Left kidney (tissue), 1 donor: ENCODE measurements at regions not wholly inside any gene's neighbourhood (a gene's known extent, or its start where the extent isn't known, plus 50 kb on each side); places are given as distances from the start of the nearest gene placed in this dataset.
"Not testable (repeated sequence)": the region's sequence is repeated elsewhere in the genome, so short reads cannot be mapped to it uniquely, and the experiment has no call there.

Experiments used
- DNase-seq: peaks from one replicate; pipeline ENCODE4 v3.0.0-alpha.2; 2013

GRCh38 chr10:3659203-3659917 lies 125.6 kb downstream of the KLF6 start:
- no peak for DNase-seq

- no peak for DNase-seq
These were observed 126.2 kb downstream of the KLF6 start for GRCh38 chr10:3658766-3659165.

- no peak for DNase-seq
These were observed 128.8 kb downstream of the KLF6 start for GRCh38 chr10:3656214-3656613.

- DNase-seq, result no peak
These were observed 129.5 kb downstream of the KLF6 start for GRCh38 chr10:3655528-3655927.

GRCh38 chr10:3654980-3655379 lies 130.0 kb downstream of the KLF6 start:
- DNase-seq, result no peak

- DNase-seq, result no peak
These were observed 130.5 kb downstream of the KLF6 start for GRCh38 chr10:3654496-3654895.

GRCh38 chr10:3653303-3653702 lies 131.7 kb downstream of the KLF6 start:
- not testable (repeated sequence) for DNase-seq

- DNase-seq, result no peak
These were observed 132.1 kb downstream of the KLF6 start for GRCh38 chr10:3652886-3653285.

GRCh38 chr10:3651969-3652653 lies 132.9 kb downstream of the KLF6 start:
- DNase-seq, result no peak

- DNase-seq, result no peak
These were observed 136.4 kb downstream of the KLF6 start for GRCh38 chr10:3648576-3648975.

- no peak for DNase-seq
These were observed 136.8 kb downstream of the KLF6 start for GRCh38 chr10:3648170-3648569.

GRCh38 chr10:3647074-3647473 lies 137.9 kb downstream of the KLF6 start:
- no peak for DNase-seq

- DNase-seq, result no peak
These were observed 139.6 kb downstream of the KLF6 start for GRCh38 chr10:3645406-3645805.

GRCh38 chr10:3640816-3641215 lies 144.2 kb downstream of the KLF6 start:
- no peak for DNase-seq

- DNase-seq, result no peak
These were observed 145.5 kb downstream of the KLF6 start for GRCh38 chr10:3639546-3639945.

GRCh38 chr10:3636356-3637181 lies 148.4 kb downstream of the KLF6 start:
- no peak for DNase-seq

- DNase-seq, result no peak
These were observed 149.3 kb downstream of the KLF6 start for GRCh38 chr10:3635697-3636096.

- no peak for DNase-seq
These were observed 149.8 kb downstream of the KLF6 start for GRCh38 chr10:3635211-3635671.

GRCh38 chr10:3634646-3635045 lies 150.4 kb downstream of the KLF6 start:
- DNase-seq, result not testable (repeated sequence)

- no peak for DNase-seq
These were observed 153.2 kb downstream of the KLF6 start for GRCh38 chr10:3631701-3632330.

- no peak for DNase-seq
These were observed 153.7 kb downstream of the KLF6 start for GRCh38 chr10:3631291-3631690.
